K562 (cell line): ENCODE measurements at regions not wholly inside any gene's neighbourhood (a gene's known extent, or its start where the extent isn't known, plus 50 kb on each side); places are given as distances from the start of the nearest gene placed in this dataset.

Source experiments
- CXXC5 ChIP-seq: fragments of 250-450 bp; sonication (Bioruptor Pico); IDR thresholded peaks from 2 replicates; pipeline ENCODE4 v1.8.0; 2022; ENCODE audit warnings: inconsistent platforms, mild to moderate bottlenecking, moderate library complexity
- HEY1 ChIP-seq: fragments of 250-450 bp; sonication (Bioruptor Pico); IDR thresholded peaks from 2 replicates; pipeline ENCODE4 v1.5.0; 2020; ENCODE audit warnings: mild to moderate bottlenecking, moderate library complexity, borderline replicate concordance
- MEIS2 ChIP-seq: fragments of 450-650 bp; IDR thresholded peaks from 2 replicates; pipeline ENCODE4 v1.6.1; 2014; ENCODE audit warnings: mild to moderate bottlenecking; ENCODE audit not compliant: partially characterized antibody
- MGA ChIP-seq: fragments of 450-650 bp; IDR thresholded peaks from 2 replicates; pipeline ENCODE4 v1.6.1; 2016; ENCODE audit warnings: mild to moderate bottlenecking, moderate library complexity
- NFXL1 ChIP-seq: fragments of 450-650 bp; formaldehyde crosslinking; IDR thresholded peaks from 2 replicates; pipeline ENCODE4 v1.4.0; 2021; ENCODE audit warnings: mild to moderate bottlenecking
- POLR3A ChIP-seq: IDR thresholded peaks from 2 replicates; pipeline ENCODE4 v1.6.1; 2011; ENCODE audit warnings: borderline replicate concordance, mild to moderate bottlenecking, moderate library complexity; ENCODE audit not compliant: insufficient read length, insufficient read depth; ENCODE audit errors: extremely low read depth
- RAD21 ChIP-seq, 2 experiments: fragments of 250-450 bp in 1 of 2; fragments of 450-650 bp in 1 of 2; sonication (Bioruptor Pico) in 1 of 2; formaldehyde crosslinking in 1 of 2; IDR thresholded peaks in 1 of 2; conservative IDR thresholded peaks in 1 of 2; 2 replicates each; pipeline versions ENCODE4 v1.4.0 to v1.8.0; 2020 to 2022; ENCODE audit warnings: mild to moderate bottlenecking in 2 of 2, moderate library complexity in 1 of 2
- RCOR1 ChIP-seq, 2 experiments: IDR thresholded peaks; 2 replicates each; pipeline ENCODE4 v1.6.1; 2012; ENCODE audit warnings: low read depth in 2 of 2, low read length in 2 of 2, borderline replicate concordance in 1 of 2, improper control_type of control experiment in 1 of 2
- SMAD3 ChIP-seq: fragments of 450-650 bp; formaldehyde crosslinking; conservative IDR thresholded peaks from 2 replicates; pipeline ENCODE4 v1.4.0; 2020; ENCODE audit warnings: mild to moderate bottlenecking
- TCF7 ChIP-seq: sonication (generic); IDR thresholded peaks from 2 replicates; pipeline ENCODE4 v1.6.1; 2016; ENCODE audit warnings: antibody characterized with exemption, borderline replicate concordance
- TEAD2 ChIP-seq: fragments of 450-650 bp; IDR thresholded peaks from 2 replicates; pipeline ENCODE4 v1.6.1; 2016; ENCODE audit warnings: missing genetic modification characterization, control low read depth, missing compliant biosample characterization
- UBTF ChIP-seq, 2 experiments: IDR thresholded peaks; 2 replicates each; pipeline ENCODE4 v1.6.1; 2012; ENCODE audit warnings: improper control_type of control experiment in 2 of 2, low read depth in 2 of 2, low read length in 2 of 2, borderline replicate concordance in 1 of 2
- ZNF589 ChIP-seq: fragments of 200-800 bp; sonication (Bioruptor generic); IDR thresholded peaks from 2 replicates; pipeline ENCODE4 v1.6.1; 2016; ENCODE audit warnings: low read depth, missing genetic modification characterization, missing compliant biosample characterization
- ZSCAN32 ChIP-seq: fragments of 450-650 bp; formaldehyde crosslinking; IDR thresholded peaks from 2 replicates; pipeline ENCODE4 v1.4.0; 2020; ENCODE audit warnings: mild to moderate bottlenecking, moderate library complexity

GRCh38 chr7:106773228-106773627 lies 91.9 kb upstream of the PIK3CG start (continued):
- no peak for TF ChIP-seq MGA
- TF ChIP-seq RCOR1 (IDR thresholded peaks at IDR 0.05; ENCODE audit: borderline replicate concordance in 1 of 2, low read depth in 2 of 2, low read length in 2 of 2) = no peak
- TF ChIP-seq NFXL1 = 0 out of 2 replicates have a peak, but pooled peaks have one; percentile 45
- no peak for TF ChIP-seq TCF7
- TF ChIP-seq RAD21 (CRISPR knock-in tag; conservative IDR thresholded peaks at IDR 0.05 in 1 of 2, IDR thresholded peaks at IDR 0.05 in 1 of 2) = no peak
- no peak for TF ChIP-seq HEY1 (CRISPR knock-in tag)
- TF ChIP-seq SMAD3 = 0 out of 2 replicates have a peak, but pooled peaks have one; percentile 54
- peak; percentile 54; the same call in 1 of the 2 replicates for TF ChIP-seq TEAD2 (tag)
- TF ChIP-seq POLR3A = no peak
- peak; percentile 49 for TF ChIP-seq CXXC5 (CRISPR knock-in tag)
- TF ChIP-seq ZSCAN32 (CRISPR knock-in tag) = no peak
- 0 out of 2 replicates have a peak, but pooled peaks have one; percentile 74 for TF ChIP-seq ZNF589 (CRISPR knock-in tag)
- TF ChIP-seq MEIS2 = no peak
- no peak for TF ChIP-seq UBTF (IDR thresholded peaks at IDR 0.05; ENCODE audit: borderline replicate concordance in 1 of 2, low read depth in 2 of 2, low read length in 2 of 2)
